Stimulated activated CD8-positive, alpha-beta memory T cell treated with anti-CD3 and anti-CD28 coated beads, Interleukin-4, amount 100 ng/mL, for 48 hours (primary cell): ENCODE measurements at regions not wholly inside any gene's neighbourhood (a gene's known extent, or its start where the extent isn't known, plus 50 kb on each side); places are given as distances from the start of the nearest gene placed in this dataset.

Source experiments
- DNase-seq: peaks from one replicate; pipeline ENCODE4 v3.0.0-alpha.2; 2020

DNA sequence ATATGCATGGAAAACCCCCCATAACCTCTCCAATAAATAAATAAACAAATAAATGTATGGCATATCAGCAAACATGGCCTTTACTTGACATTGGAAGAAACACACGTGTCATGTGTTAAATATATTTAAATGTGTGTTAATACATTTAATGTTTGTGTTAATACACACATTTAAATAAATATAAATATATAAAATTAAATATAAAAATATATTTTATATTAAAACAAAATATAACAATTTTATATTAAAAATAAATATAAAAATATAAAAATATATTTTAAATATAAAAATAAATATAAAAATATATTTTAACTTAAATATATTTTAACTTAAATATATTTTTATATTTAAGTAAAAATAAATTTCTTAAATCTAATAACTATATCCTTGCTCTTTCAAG, 187.6 kb upstream of the CXXC4 start:
- no peak for DNase-seq

DNA sequence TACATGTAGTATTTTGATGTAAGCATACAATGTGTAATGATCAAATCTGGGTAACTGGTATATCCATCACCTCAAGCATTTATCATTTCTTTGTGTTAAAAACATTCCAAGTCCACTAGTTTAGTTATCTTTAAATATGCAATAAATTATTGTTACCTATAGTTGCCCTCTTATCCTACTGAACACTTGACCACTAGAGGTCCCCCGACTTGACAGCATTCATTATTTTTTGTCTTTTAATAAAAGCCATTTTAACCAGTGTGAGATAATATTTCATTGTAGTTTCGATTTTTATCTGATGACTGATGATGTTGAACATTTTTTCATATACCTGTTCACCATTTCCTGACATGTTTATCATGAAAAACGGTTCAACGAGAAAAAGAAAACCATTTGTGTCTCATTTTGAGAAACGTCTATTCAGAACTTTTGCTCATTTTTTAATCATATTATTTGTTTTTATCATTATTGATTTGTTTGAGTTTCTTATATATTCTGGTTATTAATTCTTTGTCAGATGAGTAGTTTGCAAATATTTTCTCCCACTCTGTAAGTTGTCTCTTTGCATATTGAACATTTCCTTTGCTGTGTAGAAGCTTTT, 199.0 kb upstream of the CXXC4 start:
- no peak for DNase-seq

DNA sequence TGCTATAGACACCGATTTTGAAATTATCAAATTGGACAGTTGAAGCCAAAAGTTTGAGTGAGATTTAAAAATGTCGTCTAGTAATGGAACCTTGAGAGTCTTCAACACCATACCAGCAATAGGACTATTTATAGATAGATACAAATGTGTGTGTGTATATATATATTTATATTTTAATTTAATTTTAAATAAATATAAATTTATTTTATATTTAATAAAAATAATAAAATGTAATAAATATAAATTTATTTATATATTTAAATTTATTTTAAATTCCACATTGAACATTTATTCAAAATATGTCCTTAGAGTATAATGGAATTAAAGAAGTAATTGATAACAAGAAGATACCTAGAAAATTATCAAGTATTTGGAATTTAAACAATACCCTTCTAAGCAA, 221.9 kb upstream of the CXXC4 start:
- no peak for DNase-seq

DNA sequence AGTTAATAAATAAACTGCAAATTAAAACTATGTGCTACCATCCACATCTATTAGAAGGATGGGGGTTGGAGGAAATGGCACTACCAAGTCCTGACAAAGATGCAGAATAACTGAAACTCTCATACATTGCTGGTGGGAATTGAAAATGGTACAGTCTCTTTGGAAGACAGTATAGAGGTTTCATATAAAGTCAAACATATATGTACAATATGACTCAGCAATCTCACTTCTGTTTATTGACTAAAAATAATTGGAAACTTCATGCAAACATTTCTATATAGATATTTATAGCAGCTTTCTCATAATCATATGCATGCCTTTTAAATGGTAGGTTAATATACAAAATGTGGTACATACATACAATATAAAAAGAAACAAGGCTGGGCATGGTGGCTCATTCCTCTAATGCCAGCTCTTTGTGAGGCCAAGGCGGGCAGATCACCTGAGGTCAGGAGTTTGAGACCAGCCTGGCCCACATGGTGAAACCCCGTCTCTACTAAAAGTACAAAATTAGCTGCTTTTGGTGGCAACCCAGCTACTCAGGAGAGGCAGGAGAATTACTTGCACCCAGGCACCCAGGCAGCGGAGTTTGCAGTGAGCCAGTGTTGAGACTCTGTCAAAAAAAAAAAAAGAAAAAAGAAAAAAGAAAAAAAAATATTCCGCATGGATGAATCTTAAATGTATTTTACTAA, 225.0 kb upstream of the CXXC4 start:
- no peak for DNase-seq

DNA sequence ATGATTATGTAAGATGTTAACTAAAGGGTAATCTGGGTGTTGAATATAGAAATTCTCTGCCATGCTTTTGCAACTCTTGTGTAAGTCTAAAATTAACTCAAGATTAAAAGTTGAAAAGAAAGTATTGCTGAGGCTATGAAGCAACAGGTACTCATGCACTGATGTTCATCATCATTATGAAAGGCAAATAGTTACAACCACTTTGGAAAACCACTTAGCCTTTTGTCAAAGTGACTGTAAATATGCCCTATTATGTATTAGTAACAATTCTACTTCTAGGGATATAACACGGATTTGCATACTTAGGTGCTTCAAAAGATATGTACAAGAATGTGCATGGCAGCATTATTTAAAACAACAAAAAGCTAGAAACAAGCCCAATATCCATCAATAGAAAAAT, 227.8 kb upstream of the CXXC4 start:
- no peak for DNase-seq

DNA sequence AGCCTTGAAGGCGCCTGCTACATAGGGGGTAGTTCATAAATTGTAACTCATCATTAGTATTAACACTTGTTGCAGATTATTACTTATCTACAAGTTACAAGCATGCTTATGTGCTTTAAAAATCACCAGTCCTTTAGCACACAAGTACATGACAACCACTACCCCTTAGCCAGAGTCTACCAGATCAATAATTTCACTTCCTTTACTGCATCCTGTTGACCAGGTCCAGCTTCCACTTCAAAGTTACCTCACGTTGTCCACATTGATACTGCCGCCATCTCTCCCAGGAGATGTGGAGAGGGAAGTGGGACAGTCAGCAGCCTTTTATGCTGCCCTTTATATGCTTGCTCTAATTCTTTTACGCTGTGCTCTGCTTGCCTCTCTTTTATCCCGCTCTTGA, 231.3 kb upstream of the CXXC4 start:
- DNase-seq: no peak

DNA sequence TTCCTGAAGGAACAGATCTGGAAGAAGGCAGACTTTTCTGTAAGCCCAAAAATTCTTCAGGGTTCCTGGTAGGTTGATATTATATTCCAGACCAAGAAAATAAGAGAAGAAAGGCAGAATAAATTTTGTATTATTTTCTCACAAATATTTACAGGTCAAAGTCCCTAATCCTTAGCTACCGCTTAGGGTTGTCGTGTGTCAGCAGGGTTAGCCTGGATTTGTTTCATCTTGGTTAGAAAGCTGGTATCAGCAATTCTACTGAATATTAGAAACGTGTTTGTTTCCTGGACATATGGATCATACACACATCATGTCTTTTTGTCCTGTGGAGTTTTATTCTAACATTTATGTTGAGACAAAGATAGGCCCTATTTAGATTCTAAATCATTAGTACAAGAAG, 232.9 kb upstream of the CXXC4 start:
- no peak for DNase-seq

DNA sequence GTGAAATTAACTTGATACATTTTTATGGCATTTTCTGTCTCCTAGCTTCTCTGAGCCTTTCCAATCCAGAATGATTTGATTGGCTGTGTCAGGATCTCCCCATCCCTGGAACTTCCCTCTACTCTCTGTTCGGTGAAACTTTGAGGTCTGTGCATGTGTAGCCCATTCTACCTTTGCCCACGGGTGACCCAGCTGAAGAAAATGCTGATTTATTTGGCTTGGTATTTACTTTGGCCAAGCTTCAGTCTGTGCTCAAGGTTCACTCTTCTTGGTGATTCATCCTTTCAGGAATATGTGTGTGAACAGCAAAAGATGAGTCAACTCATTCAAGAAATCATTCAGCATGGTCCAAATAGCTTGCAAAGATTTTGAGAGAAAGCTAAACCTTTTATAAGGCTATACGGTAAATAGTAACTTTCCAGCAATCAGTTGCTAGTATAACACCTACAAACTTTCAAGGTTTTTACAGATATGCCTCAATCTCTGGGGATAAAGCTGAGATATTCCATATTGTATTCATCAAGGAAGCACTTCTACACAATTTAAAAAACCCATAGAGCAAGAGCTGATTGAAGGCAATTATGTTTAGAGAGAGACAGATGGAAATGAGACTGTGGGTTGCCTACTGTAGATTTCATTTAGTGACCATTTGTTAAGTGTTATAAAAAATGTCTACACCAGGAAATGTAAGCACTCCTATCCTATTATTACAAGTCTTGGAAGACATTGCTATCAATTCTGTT, 233.9 kb upstream of the CXXC4 start:
- no peak for DNase-seq

DNA sequence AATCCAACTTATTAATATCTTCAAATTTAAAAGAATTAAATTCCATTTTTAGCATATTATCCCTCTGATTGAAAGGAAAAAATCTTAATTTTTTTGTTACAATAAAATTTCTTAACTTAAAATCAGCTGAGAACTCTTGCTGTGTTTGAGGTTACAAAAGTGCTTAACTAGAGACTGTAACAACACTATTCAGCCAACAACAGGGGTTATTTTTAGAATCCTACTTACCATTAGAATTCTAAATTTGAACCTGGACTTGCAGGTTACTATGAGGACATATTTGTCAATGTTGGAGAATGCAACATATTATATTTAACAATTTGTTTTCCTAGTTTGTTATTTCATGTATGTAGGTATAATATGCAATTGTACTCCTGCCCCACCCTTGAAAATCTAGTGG, 238.1 kb upstream of the CXXC4 start:
- DNase-seq: no peak

DNA sequence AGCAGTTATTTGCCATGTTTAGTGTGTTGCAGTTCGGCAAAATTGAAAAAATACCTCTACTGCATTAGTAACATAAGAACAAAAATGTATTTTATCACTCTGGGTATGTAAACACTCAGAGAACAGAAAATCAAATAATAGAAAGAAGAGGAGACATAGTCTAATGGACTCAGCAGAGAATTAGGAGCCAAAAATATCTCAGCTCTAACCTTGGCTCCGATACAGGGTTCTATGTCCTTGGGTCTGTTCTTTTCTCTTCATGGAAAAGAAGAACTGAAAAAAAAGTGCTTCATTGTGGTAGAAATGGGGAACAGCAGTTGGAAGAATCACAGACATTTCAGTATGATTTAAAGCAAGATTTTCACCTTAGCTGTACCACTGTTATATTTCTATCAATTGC, 240.5 kb upstream of the CXXC4 start:
- no peak for DNase-seq

DNA sequence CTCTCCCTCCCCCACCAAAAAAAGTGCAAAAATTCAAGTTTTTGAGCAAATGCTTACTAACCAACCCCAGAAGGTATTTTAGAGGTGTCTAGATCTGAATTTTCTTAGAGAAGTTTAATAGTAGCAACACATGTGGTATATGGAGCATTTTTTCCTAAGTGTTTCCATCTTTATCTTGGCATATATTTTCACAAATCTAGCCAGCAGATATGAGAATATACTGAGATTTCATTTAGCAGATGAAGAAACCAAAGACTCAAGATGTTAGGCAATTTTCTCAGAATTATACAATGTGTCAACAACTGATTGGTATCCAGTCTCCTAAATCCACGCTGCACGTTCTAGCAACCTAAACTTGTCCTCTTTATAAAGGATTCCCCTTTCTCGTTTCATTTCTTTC, 245.5 kb upstream of the CXXC4 start:
- no peak for DNase-seq

DNA sequence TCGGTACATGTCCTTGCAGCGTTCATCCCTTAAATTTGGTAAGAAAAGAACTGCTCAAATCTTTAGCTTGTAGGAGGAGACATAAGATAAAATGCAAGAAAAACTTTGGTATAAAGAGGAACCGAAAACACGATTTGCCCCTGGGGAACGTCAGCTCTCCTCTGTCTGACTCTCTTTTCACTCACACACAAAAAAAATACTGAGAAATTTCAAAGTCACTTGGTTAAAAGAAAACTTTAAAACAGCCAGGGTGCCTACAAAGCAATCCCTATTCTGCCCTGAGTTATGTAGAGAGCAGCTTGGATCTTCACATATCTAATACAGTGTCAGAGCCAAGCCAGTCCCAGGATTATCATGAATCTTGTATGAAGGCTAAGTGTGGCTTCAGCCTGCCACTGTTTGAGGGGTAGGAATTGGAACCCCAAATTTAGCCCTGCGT, 248.5 kb upstream of the CXXC4 start:
- no peak for DNase-seq

DNA sequence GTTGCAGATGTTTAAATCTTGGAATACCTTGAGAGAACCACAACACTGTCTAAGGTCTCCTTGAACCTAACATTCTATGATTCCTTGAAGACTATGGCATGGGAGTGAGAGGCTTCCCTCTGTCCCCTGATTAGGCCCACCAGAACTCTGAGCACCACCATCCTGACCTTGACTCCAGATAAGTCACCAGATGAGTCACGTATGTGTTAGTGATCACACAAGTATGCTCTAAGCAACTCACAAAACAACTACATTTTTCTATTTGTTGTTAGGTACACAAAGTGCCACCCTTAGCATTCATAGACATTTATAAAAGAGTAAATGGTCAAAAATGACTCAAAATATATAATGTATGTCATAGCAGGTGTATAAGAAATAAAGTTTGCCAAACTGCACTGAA, 252.9 kb upstream of the CXXC4 start:
- no peak for DNase-seq

DNA sequence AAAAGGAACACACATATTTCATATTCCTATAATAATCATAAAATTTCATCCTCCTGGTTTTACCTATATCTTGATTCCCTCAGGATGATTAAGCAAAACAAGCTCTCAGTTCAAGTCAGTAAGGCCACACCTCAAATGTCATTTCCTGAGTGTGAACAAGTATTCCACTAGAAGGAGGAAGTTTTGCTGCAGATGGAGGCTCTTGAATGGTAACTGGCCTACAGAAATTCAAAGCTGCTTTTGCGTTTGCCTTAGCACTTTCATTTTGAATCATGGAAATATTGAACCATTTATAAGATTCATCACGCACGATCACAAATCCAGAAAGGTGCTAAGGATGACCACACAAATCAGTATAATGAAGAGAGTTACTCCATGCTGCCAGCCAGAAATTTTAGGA, 254.4 kb upstream of the CXXC4 start:
- no peak for DNase-seq

DNA sequence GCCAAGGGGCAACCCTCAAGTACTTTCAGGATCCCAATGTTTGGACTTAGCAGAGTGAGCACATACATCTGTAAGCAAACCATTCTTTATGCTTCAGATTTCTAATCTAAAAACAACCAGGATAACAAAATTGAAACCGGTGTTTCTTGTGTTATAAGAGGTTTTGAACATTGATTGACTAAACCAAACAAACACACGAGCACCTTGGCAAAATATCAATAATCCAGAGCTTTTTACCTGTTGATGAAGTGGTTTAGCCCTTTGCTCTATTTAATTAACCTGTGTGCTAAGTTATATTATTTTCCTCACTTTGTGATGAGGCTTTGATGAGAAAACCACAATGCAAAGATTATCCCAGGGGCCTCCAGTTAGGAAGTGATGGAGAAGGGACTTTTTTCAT, 255.3 kb upstream of the CXXC4 start:
- no peak for DNase-seq

DNA sequence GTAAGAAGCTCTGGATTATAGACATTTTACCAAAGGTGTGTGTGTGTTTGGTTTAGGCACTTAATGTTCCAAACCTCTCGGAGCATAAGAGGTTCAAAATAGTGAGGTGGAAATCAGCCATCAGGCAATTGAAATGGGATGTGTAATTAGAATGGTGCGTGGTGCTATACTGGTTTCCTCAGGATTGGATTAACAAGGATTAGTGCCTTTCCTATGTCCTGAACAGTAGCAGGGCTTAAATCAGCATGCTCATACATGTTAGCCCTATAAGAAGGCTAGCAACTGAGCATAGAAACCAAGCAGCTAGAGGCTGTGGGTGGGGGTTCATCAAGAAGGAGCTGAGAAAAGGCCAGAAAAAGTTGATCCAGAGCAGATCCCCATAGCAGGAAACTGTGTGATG, 256.8 kb upstream of the CXXC4 start:
- no peak for DNase-seq

DNA sequence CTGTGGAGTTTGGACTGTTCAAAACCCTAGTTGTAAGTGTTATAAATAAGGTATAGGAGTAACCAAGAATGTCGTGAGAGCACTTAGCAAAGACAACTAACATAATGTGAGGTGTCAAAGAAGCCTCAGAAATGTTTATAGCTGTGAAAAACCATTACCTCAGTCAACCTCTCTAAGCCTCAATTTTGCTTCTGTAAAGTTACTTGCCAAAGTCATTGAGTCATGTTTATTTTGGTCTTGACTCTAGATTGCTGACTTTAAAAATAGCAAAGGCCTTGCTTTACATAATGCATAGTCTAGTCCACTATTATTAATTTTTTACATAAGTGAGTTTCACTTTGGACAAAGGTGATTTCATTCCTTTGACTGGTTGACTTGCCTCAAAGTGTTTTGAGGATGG, 257.6 kb upstream of the CXXC4 start:
- DNase-seq: no peak

DNA sequence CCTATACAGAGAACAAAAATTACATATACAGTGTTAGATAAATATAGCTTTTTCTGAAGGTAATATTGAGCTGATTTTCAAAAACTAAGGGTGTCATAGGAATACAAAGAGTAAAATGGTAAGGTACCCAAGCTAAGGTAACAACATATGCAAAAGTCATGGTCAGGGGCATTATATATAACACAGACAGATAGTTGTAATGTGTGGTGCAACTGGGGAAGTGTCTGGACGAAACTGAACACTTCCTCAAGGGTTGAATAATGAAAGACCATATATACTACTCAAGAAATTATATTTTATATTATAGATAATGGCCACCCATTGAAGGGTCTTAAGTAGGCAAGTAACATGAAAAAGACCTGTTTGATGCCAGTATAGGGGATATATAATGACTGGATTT, 262.1 kb upstream of the CXXC4 start:
- DNase-seq: no peak

DNA sequence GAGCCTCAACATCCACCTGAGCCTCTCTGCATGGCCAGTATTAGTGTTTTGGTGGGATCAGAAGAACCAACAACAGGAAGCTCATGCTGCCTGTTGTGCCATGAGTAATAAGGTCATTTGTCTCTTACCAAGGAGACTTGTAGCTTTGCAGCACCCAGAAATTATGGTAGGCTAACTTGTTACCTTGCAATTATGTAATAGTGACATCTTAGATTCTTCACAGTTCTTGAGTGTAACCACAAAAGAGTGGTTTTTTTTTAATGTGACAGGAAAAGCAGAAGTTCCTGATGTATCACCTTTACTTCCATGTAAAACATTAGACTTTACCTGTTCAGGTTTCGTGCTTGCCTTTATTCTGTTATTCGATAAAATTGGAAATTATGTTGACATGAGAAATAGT, 263.9 kb upstream of the CXXC4 start:
- no peak for DNase-seq

DNA sequence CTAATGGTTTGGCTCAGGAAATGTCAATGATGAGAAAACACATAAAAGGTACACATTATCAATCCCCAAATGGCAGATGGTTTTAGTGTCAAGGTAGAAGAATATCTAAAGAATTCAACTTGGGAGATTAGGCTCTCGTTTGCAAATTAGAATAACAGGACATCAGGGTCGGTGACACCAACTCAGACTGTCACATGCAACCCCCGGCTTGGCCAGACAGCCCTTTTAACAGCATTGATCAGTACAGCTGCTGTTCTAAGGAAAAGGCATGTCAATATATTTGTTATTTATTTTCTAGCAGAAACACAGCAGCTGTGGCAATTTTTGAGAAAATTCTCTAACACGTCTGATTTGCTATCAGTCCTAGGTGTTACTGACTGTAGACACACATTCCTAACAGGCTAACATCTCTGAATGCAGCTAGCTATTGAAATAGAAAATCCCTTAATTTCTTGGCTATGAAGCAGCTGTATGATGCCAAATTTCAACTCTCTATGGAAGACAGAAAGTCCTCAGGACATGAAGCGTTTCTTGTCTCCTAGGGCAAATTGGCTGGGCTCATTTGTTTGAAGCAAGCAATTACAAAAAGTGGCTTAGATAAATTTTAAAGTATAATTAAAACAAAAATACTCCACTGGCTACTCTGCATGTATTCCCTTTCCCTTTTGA, 269.0 kb upstream of the CXXC4 start:
- no peak for DNase-seq

DNA sequence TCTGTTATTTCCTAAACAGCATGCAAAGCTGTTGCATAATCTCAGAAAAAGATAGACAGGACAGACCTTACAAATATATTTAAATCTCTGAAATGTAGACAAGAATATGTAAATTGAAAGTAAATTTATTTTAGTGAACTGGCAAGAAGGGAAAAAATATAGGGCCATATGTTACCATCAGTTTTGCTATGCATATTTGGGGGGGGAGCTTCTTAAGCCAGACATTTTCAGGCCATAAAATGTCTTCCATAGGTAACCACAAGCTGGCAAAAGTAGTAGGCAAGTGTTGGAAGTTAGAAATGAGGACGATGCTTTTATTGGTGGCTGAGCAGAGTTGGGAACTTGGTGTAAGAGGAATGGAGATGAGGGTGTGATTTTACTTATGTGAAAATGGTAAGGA, 272.0 kb upstream of the CXXC4 start:
- DNase-seq: no peak

DNA sequence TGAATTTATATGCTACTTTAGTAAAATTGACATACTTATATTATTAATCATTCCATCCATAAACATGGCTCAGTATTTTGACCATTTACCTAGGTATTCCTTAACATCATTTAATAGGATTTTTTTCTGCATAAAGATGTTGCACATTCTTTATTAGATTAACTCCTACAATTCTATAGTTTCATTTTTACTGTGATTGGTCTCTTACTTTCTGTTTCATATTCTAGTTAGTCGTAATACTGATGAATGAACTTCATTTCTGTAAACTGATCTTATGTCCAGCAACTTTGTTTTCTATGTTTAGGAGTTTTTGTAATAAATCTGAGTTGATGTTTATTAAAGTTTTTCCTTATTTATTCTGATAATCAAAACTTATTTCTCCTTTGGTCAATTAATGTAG, 278.2 kb upstream of the CXXC4 start:
- no peak for DNase-seq

DNA sequence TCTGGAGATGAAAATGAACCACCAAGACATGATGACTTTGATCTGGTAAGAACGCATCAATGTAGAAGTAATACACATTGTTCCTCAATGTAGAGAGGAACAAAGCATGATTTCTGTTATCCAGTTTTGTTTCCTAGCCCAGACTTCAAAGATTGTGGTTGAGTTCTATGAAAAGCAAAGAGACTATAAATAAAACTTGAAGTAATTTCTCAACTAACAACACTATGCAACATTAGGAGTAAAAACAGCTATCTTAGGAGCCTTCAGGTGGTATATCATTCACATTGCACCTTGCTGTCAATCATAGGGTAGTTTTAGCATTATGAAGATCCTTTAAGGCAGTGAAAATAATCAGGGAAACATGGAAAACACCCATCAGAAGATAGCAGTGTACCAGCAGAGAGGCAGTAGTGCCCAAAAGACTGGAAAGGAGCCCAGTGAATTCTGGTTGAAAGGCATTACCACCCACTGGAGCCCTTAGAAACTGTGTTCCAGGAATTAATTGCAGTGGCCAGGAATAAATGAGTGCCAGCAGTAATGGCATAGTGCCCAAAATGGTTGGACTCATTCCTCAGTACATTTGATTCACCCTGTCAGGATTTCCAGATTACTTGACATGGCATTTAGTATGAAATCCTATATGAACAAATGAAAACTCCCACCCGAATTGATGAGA, 300.7 kb upstream of the CXXC4 start:
- DNase-seq: no peak
